KMS-11 (cell line): ENCODE measurements at regions not wholly inside any gene's neighbourhood (a gene's known extent, or its start where the extent isn't known, plus 50 kb on each side); places are given as distances from the start of the nearest gene placed in this dataset.

ENCODE experiments used
- H2AFZ ChIP-seq: fragments of 200-600 bp; sonication (generic); 2 replicates; pipeline ENCODE4 v1.6.1; 2016; ENCODE audit warnings: antibody characterized with exemption, mixed run types, low read depth
- H3K27ac ChIP-seq: fragments of 200-600 bp; sonication (generic); 2 replicates; pipeline ENCODE4 v1.6.1; 2016; ENCODE audit warnings: mild to moderate bottlenecking, mixed run types
- H3K27me3 ChIP-seq: fragments of 200-600 bp; sonication (generic); 2 replicates; pipeline ENCODE4 v1.6.1; 2017; ENCODE audit warnings: mild to moderate bottlenecking, low read depth, mixed run types, moderate library complexity; ENCODE audit not compliant: insufficient read depth
- H3K36me3 ChIP-seq: fragments of 200-600 bp; sonication (generic); 2 replicates; pipeline ENCODE4 v1.6.1; 2017; ENCODE audit warnings: mild to moderate bottlenecking, mixed run types; ENCODE audit not compliant: insufficient read depth
- H3K4me1 ChIP-seq: fragments of 200-600 bp; sonication (generic); 2 replicates; pipeline ENCODE4 v1.6.1; 2016; ENCODE audit warnings: mild to moderate bottlenecking, low read depth, mixed run types; ENCODE audit not compliant: poor library complexity, severe bottlenecking
- H3K4me2 ChIP-seq: fragments of 200-600 bp; sonication (generic); 2 replicates; pipeline ENCODE4 v1.7.0; 2016; ENCODE audit warnings: mild to moderate bottlenecking, mixed run types
- H3K4me3 ChIP-seq: fragments of 200-600 bp; sonication (generic); IDR thresholded peaks from 2 replicates; pipeline ENCODE4 v1.6.1; 2017; ENCODE audit warnings: low read depth, low read length, mixed read lengths; ENCODE audit not compliant: insufficient read depth
- H3K79me2 ChIP-seq: fragments of 200-600 bp; sonication (generic); 2 replicates; pipeline ENCODE4 v1.6.1; 2016; ENCODE audit warnings: low read depth, mixed run types; ENCODE audit not compliant: insufficient read depth
- H3K9ac ChIP-seq: fragments of 200-600 bp; sonication (generic); 2 replicates; pipeline ENCODE4 v1.6.1; 2016; ENCODE audit warnings: mild to moderate bottlenecking, mixed run types
- H4K20me1 ChIP-seq: fragments of 200-600 bp; sonication (generic); 2 replicates; pipeline ENCODE4 v1.6.1; 2016; ENCODE audit warnings: mild to moderate bottlenecking, mixed run types; ENCODE audit not compliant: insufficient read depth
- TF ChIP-seq, protein P1 (sequence below): fragments of 200-600 bp; sonication (generic); conservative IDR thresholded peaks from 2 replicates; pipeline ENCODE4 v1.6.1; 2017; ENCODE audit warnings: low read depth, mild to moderate bottlenecking, antibody characterized with exemption, low read length, moderate library complexity, mixed read lengths

DNA sequence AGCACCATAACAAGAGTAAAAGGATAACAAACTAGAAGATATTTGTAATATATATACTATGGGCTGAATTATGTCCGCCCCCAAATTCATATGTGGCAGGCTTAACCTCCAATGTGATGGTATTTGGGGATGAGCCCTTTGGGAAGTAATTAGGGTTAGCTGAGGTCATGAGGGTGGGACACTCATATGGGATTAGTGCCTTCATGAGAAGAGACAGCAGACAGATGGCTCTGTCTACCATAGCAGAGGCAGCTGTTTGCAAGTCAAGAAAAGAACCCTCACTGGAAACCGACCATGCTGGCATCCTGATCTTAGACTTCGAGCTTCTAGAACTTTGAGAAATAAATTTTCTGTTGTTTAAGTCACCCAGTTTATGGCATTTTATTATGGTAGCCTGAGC is 303.6 kb downstream of the LMO4 start:
- H3K27me3 ChIP-seq, result no peaks in the 10 kb centered on the region
- H3K4me1 ChIP-seq, result no peaks in the 10 kb centered on the region
- TF ChIP-seq, protein P1, sequence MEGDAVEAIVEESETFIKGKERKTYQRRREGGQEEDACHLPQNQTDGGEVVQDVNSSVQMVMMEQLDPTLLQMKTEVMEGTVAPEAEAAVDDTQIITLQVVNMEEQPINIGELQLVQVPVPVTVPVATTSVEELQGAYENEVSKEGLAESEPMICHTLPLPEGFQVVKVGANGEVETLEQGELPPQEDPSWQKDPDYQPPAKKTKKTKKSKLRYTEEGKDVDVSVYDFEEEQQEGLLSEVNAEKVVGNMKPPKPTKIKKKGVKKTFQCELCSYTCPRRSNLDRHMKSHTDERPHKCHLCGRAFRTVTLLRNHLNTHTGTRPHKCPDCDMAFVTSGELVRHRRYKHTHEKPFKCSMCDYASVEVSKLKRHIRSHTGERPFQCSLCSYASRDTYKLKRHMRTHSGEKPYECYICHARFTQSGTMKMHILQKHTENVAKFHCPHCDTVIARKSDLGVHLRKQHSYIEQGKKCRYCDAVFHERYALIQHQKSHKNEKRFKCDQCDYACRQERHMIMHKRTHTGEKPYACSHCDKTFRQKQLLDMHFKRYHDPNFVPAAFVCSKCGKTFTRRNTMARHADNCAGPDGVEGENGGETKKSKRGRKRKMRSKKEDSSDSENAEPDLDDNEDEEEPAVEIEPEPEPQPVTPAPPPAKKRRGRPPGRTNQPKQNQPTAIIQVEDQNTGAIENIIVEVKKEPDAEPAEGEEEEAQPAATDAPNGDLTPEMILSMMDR, result no peak
- no peak overlapping the region for H3K4me2 ChIP-seq
- no peak overlapping the region for H3K27ac ChIP-seq
- no peaks in the 10 kb centered on the region for H3K79me2 ChIP-seq
- H2AFZ ChIP-seq, result no peak overlapping the region
- no peaks in the 10 kb centered on the region for H3K36me3 ChIP-seq
- H3K9ac ChIP-seq, result no peak overlapping the region
- no peaks in the 10 kb centered on the region for H4K20me1 ChIP-seq
- no peak overlapping the region for H3K4me3 ChIP-seq

DNA sequence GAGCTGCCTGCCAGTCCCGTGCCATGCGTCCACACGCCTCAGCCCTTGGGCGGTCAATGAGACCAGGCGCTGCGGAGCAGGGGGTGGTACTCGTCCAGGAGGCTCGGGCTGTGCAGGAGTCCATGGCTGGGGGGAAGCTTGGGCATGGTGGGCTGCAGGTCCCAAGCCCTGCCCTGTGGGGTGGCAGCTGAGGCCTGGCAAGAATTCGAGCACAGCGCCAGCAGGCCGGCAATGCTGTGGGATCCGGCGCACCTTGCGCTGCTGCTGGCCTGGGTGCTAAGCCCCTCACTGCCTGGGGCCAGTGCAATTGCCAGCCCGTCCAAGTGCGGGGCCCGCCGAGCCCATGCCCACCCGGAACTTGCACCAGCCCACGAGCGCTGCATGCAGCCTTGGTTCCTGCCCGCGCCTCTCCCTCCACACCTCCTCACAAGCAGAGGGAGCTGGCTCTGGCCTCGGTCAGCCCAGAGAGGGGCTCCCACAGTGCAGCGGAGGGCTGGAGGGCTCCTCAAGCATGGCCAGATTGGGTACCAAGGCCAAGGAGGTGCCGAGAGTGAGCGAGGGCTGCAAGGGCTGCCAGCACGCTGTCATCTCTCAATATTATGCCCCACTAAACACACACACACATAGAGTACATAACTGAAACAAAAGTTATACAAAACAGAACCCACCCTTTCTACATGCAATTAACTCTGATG is 307.7 kb downstream of the LMO4 start:
- H4K20me1 ChIP-seq, result no peaks in the 10 kb centered on the region
- no peak overlapping the region for H3K27ac ChIP-seq
- H3K4me1 ChIP-seq, result peaks cover 5% of the 10 kb centered on the region
- TF ChIP-seq, protein P1, result no peak
- H3K4me3 ChIP-seq, result no peak overlapping the region
- no peak overlapping the region for H3K9ac ChIP-seq
- no peak overlapping the region for H3K4me2 ChIP-seq
- H3K36me3 ChIP-seq, result no peaks in the 10 kb centered on the region
- no peak overlapping the region for H2AFZ ChIP-seq
- H3K27me3 ChIP-seq, result no peaks in the 10 kb centered on the region
- no peaks in the 10 kb centered on the region for H3K79me2 ChIP-seq

DNA sequence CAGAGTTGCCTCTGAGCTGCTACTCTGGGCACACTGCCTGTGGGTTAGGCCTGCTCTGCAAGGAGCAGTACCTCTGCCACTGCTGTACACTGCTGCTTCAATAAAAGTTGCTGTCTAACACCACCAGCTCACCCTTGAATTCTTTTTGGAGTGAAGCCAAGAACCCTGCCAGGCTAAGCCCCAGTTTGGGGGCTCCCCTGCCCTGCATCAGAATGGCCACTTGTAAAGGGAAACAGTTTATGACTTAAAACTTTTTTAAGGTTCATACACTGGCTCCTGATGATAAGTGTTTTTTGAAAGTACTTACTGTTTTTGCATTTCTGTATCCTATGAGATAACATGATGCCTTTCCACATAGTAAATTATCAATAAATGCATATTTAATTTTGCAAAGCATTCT is 310.0 kb downstream of the LMO4 start:
- peaks cover 27% of the 10 kb centered on the region for H3K4me1 ChIP-seq
- H4K20me1 ChIP-seq, result no peaks in the 10 kb centered on the region
- no peaks in the 10 kb centered on the region for H3K27me3 ChIP-seq
- H3K9ac ChIP-seq, result no peak overlapping the region
- TF ChIP-seq, protein P1, result no peak
- no peaks in the 10 kb centered on the region for H3K79me2 ChIP-seq
- no peak overlapping the region for H3K4me3 ChIP-seq
- no peak overlapping the region for H3K4me2 ChIP-seq
- H2AFZ ChIP-seq, result no peak overlapping the region
- no peaks in the 10 kb centered on the region for H3K36me3 ChIP-seq
- no peak overlapping the region for H3K27ac ChIP-seq

DNA sequence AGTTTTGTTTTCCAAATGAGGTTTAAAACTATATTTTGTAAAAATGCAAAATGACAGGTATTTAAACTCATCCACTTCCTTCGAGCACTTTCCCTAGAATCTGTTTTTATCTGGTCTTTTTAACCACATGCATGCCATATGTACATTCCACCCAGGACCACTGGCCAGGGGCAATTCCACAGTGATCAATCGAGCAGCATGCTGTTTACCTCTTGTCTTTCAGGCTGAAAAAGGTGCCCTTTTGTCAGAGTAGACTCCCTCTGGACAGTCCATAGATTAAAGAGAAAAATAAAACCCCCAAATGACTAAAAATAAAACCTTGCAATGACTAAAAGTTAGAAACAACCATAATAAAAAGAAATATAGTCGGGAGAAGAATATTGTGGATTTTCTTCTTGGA is 313.3 kb downstream of the LMO4 start:
- peaks cover 47% of the 10 kb centered on the region for H3K4me1 ChIP-seq
- H3K4me3 ChIP-seq, result no peak overlapping the region
- H3K27me3 ChIP-seq, result no peaks in the 10 kb centered on the region
- H4K20me1 ChIP-seq, result no peaks in the 10 kb centered on the region
- TF ChIP-seq, protein P1, result no peak
- no peaks in the 10 kb centered on the region for H3K36me3 ChIP-seq
- H3K4me2 ChIP-seq, result peak overlapping the region; percentile 91
- peak overlapping the region; percentile 68 for H3K27ac ChIP-seq
- no peaks in the 10 kb centered on the region for H3K79me2 ChIP-seq
- H3K9ac ChIP-seq, result no peak overlapping the region
- H2AFZ ChIP-seq, result no peak overlapping the region; the same call in 1 of the 2 replicates
